Aorta (tissue), 5 donors: ENCODE measurements at regions not wholly inside any gene's neighbourhood (a gene's known extent, or its start where the extent isn't known, plus 50 kb on each side); places are given as distances from the start of the nearest gene placed in this dataset.

Experiments
- ATAC-seq: fragments of 200-7000 bp; cut with Tn5 transposase; one replicate; pipeline ENCODE4 v1.9.1; 2022; ENCODE audit warnings: moderate library complexity; ENCODE audit not compliant: low FRiP score
- DNase-seq, 2 donors: peaks; one replicate each; pipeline ENCODE4 v3.0.0-alpha.2; 2020
- H3K27ac ChIP-seq, 2 donors: one replicate each; pipeline ENCODE4 v1.5.1; 2013; ENCODE audit warnings: low read length in 2 of 2, mild to moderate bottlenecking in 2 of 2, moderate library complexity in 2 of 2, control low read depth in 1 of 2, inconsistent platforms in 1 of 2, low read depth in 1 of 2
- H3K27me3 ChIP-seq, 2 donors: one replicate each; pipeline ENCODE4 v1.6.1; 2013; ENCODE audit warnings: control low read depth in 1 of 2, low read length in 1 of 2, mild to moderate bottlenecking in 1 of 2, moderate library complexity in 1 of 2; ENCODE audit not compliant: insufficient read depth in 2 of 2, control insufficient read depth in 1 of 2
- H3K36me3 ChIP-seq, 2 donors: one replicate each; pipeline ENCODE4 v1.6.1; 2013; ENCODE audit warnings: control low read depth in 1 of 2, low read length in 1 of 2, mild to moderate bottlenecking in 1 of 2; ENCODE audit not compliant: insufficient read depth in 2 of 2, control insufficient read depth in 1 of 2
- H3K4me1 ChIP-seq, 2 donors: one replicate each; pipeline ENCODE4 v1.6.1; 2013; ENCODE audit warnings: low read length in 2 of 2, control low read depth in 1 of 2, mild to moderate bottlenecking in 1 of 2, moderate library complexity in 1 of 2; ENCODE audit not compliant: insufficient read depth in 2 of 2, control insufficient read depth in 1 of 2
- H3K4me3 ChIP-seq, 2 donors: one replicate each; pipeline ENCODE4 v1.5.1; 2013; ENCODE audit warnings: low read length in 2 of 2, control low read depth in 1 of 2, mild to moderate bottlenecking in 1 of 2
- H3K9me3 ChIP-seq: one replicate; pipeline ENCODE4 v1.6.1; 2013; ENCODE audit warnings: mild to moderate bottlenecking, low read length; ENCODE audit not compliant: control insufficient read depth
- WGBS, 2 donors: extraction: QIAGEN DNeasy Blood & Tissue Kit; methylation state at CpG; one replicate each; pipeline ENCODE4 v1.1.7; 2013; 5-methylcytosine and 5-hydroxymethylcytosine counted together
- intact Hi-C, 2 donors: fragments of 100-400 bp; cut with DNase I; formaldehyde crosslinking; loops; one replicate each; pipeline versions ENCODE4 v1.14.2 to v1.15.0; 2022
- donor health status: healthy with polysubstance abuse.
- donor health status: Bipolar disorder and iron deficiency.
- donor health status: DM: no; HTN: no; CAD: no.
- donor health status: DM: no; HTN: no; CAD: no.
- donor health status: DM: yes; HTN: yes; CAD: no.

DNA sequence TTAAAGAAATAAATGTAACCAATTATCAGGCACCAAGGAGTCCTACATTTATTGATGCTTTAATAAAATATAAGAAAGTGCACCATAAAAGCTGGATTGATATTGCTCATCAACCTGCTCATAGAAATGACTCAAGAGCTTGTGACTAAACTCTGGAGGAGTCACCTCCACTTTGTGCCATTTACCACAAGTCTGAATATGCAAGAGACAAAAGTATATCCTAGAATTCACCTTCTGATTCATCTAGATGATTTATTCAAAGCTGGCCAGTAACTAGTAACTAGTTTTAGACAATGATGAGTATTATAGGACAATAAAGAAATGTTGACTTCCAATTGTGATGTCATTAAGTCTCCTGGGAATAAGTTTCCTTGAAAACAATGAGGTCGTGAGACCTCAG lies 146.0 kb upstream of the SOX11 start:
- H3K9me3 ChIP-seq: peaks cover 3% of the 10 kb centered on the region
- no peaks in the 10 kb centered on the region for H3K27me3 ChIP-seq
- intact Hi-C loops: no loop called here
- DNase-seq: no peak
- H3K27ac ChIP-seq: no peak overlapping the region
- no peak overlapping the region for H3K4me3 ChIP-seq
- 84 to 89% methylated on average over 1 of the region's 1 CpG for WGBS, 2 donors
- ATAC-seq: no peak
- H3K36me3 ChIP-seq: no peaks in the 10 kb centered on the region
- H3K4me1 ChIP-seq: no peaks in the 10 kb centered on the region

DNA sequence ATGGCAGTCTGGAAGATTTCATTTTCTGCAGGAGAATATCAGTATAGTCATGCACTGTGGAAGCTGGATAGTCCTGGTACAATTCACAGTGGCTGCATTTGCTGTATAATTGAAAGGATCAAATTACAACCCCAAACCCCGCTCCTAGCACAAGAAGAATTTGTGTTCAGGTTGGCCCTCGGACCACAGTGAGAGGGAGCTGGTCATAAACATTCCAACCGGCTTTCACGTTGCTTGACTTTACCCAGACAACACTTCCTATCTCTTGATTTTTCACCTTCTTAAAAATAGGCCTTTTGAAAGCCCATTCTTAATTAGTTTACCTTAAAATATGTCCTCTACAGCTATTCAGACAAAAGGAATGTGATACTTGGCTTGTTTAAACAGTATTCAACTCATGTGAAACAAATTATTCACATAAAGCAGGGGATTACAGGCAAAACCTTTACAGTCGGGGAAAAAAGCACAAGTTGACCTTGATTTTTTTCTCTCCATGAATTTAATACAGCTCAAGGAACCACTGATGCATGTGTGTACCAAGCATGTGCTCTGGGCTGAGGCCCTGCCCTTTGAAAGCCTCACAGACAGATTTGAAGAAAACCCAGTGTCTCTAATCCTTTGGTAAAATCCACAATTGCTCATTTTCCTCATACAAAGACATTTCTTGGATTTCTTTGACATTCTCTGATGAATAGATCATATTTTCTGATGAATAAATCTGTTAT lies 143.0 kb upstream of the SOX11 start:
- Histone ChIP-seq H3K27me3 (no peaks in the 10 kb centered on the region), H3K4me3 (no peak overlapping the region), H3K27ac (no peak overlapping the region), H3K4me1 (no peaks in the 10 kb centered on the region), H3K36me3 (no peaks in the 10 kb centered on the region), H3K9me3 (peaks cover 3% of the 10 kb centered on the region)
- no peak for ATAC-seq
- intact Hi-C loops: no loop called here
- 46 to 62% methylated on average over 5 of the region's 5 CpGs for WGBS, 2 donors
- DNase-seq: no peak

DNA sequence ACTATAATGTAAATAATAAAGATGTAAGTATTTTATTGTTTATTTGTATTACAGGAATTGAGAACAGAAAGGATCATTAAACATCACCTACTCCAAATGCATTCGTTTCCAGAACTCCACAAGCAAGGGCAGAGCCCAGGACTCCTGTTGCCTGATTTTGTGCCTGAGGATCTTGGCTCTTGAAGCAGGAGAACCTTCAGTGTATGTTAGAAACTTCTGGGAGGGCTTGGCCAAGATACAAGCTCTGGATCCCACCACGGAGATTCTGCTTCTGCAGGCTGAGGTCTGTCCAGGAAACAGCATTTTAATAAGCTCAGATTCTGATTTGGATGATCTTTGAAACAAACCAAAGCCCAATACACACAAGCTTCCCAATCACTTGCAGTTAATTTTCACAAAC lies 142.4 kb upstream of the SOX11 start:
- no peaks in the 10 kb centered on the region for H3K4me1 ChIP-seq
- ATAC-seq (no peak), DNase-seq (no peak)
- WGBS, 2 donors: 43 to 51% methylated on average over 2 of the region's 2 CpGs
- H3K36me3 ChIP-seq: no peaks in the 10 kb centered on the region
- H3K27ac ChIP-seq: no peak overlapping the region
- no peaks in the 10 kb centered on the region for H3K9me3 ChIP-seq
- intact Hi-C loops: no loop called here
- H3K4me3 ChIP-seq: no peak overlapping the region
- H3K27me3 ChIP-seq: no peaks in the 10 kb centered on the region

DNA sequence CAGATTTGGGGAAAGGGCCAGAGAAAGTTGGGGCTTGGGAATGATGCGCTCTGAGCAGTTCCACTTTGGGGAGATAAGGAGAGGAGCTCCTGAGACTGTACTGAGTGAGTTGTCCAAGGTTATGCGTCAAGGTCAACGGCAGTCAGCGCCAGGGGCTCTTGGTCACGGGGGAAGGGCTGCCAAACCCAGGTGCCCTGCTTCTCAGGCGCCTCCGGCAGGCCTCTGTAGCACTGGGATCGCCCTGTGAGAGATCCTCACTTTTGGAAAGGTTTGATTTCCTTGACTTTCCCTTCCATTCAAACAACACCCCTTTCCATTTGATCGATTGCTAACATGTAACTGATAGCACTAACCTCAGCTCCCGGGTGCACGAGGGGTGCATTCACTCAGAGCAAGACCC lies 136.5 kb upstream of the SOX11 start:
- WGBS, 2 donors: 89 to 92% methylated on average over 11 of the region's 11 CpGs
- intact Hi-C loops: no loop called here
- Histone ChIP-seq H3K27me3 (no peaks in the 10 kb centered on the region), H3K9me3 (no peaks in the 10 kb centered on the region), H3K36me3 (no peaks in the 10 kb centered on the region), H3K27ac (no peak overlapping the region), H3K4me3 (no peak overlapping the region), H3K4me1 (no peaks in the 10 kb centered on the region)
- peak; percentile 19 for ATAC-seq
- no peak for DNase-seq

DNA sequence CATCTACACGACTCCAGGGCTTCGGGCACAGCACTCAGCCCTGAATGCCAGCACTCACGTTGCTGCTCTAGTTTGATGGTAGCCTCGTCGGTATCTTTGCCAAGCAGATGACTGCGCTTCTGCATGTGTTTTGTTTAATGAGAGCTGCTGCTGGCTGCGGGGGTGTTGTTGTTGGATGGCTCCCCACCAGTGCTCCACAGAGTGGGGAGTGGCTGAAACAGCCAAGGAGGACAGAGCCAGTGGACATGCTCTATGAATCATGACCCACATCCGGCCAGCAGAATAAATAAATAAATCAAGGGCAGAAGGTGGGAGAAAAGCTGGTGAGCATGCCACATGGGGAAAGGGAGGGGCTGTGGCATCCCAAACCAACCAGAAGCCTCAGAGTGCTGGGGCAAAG lies 131.2 kb upstream of the SOX11 start:
- intact Hi-C loops: no loop called here
- Histone ChIP-seq H3K4me3 (no peak overlapping the region), H3K27me3 (no peaks in the 10 kb centered on the region), H3K9me3 (no peaks in the 10 kb centered on the region), H3K36me3 (no peaks in the 10 kb centered on the region), H3K4me1 (no peaks in the 10 kb centered on the region), H3K27ac (no peak overlapping the region)
- 0 to 7% methylated on average over 8 of the region's 8 CpGs for WGBS, 2 donors
- DNase-seq (peak in 1 of 2 donors; percentile 53), ATAC-seq (peak; percentile 65)

DNA sequence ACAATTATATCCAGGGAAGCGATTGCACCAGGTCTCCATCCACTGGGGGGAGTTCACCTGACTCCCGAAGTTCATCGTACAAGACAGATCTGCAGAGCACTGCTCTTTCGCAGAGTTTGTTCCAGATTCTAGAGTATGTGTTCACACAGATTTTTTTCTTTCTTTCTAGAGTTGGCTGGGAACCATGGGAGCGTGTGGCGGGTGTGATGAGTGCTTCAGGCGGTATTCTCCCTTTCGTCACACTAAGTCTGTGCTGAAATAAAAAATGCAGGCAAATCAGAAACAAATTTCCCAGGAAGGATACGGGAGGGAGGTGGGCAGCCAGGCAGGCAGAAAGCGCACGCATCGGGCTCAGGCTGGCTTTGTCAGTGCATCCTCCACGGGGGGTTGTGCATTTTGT lies 129.8 kb upstream of the SOX11 start:
- ATAC-seq: no peak
- no peaks in the 10 kb centered on the region for H3K36me3 ChIP-seq
- WGBS, 2 donors: 68 to 70% methylated on average over 13 of the region's 13 CpGs

DNA sequence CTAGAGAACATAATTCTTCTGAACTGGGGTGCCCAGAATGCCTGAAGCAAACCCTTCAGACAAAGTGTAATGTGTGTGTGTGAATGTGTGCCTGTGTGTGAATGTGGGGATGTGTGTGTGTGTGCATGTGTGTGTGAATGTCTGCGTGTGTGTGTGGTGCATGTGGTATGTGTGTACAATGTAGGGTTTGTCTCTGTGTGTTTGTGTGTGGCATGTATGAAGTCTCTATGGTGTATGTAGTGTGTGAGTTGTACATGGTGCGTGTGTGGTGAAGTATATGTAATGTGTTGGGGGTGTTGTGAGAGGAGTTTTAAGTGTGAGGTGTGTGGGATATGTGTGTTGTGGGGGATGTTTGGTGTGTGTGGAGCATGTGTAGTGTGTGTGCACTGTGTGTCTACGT lies 129.3 kb upstream of the SOX11 start:
- DNase-seq: no peak
- Histone ChIP-seq H3K4me3 (no peak overlapping the region), H3K27ac (no peak overlapping the region), H3K4me1 (no peaks in the 10 kb centered on the region), H3K36me3 (no peaks in the 10 kb centered on the region), H3K9me3 (no peaks in the 10 kb centered on the region), H3K27me3 (no peaks in the 10 kb centered on the region)
- ATAC-seq: no peak
- intact Hi-C loops: no loop called here
- WGBS, 2 donors: 94 to 95% methylated on average over 3 of the region's 3 CpGs

More for the DNA sequence above, 129.8 kb upstream of the SOX11 start:
- Histone ChIP-seq H3K4me3 (no peak overlapping the region), H3K27ac (no peak overlapping the region), H3K4me1 (no peaks in the 10 kb centered on the region), H3K27me3 (no peaks in the 10 kb centered on the region), H3K9me3 (no peaks in the 10 kb centered on the region)
- DNase-seq: no peak
- intact Hi-C loops: no loop called here

DNA sequence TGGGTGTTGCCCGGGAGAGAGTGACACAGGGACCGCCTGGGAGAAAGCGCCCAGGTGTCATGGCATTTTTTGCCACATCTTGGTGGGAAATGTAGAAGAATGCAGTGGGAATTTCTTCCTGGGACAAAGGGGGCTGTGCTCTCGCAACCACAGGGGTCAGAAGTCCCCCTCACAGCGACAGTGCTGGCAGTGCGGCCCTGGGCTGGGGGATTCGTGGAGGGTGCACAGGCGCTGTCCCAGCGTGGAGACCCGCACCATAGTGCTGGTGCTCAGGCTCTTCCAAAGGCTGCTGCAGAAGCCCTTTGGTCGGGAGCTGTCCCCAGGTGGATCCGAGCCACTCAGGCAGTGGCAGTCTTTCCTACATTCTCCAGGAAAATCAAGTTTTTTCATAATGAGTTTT lies 128.8 kb upstream of the SOX11 start:
- no peak for ATAC-seq
- H3K9me3 ChIP-seq: no peaks in the 10 kb centered on the region
- no peak for DNase-seq
- WGBS, 2 donors: 85 to 86% methylated on average over 12 of the region's 12 CpGs
- no peaks in the 10 kb centered on the region for H3K36me3 ChIP-seq
- no peaks in the 10 kb centered on the region for H3K4me1 ChIP-seq
- H3K27me3 ChIP-seq: no peaks in the 10 kb centered on the region
- intact Hi-C loops: no loop called here
- H3K4me3 ChIP-seq: no peak overlapping the region
- no peak overlapping the region for H3K27ac ChIP-seq

DNA sequence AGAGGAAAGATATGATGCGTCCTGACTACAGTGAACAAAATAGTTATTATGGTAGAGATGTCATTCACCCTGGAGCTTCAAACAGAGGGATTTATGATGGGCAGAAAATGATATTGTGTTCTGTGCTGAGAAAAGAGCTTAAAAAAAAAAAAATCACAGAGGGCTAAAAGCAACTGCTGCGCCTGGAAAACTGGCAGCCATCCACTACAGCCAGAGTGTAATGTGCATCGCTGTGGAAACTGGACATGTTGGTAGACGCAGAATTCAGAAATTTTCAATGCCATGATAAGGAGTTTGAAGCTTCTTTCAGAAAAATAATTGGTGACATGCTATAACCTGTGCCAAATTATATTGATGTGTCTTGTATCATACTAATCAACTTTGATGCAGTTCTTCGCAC lies 122.9 kb upstream of the SOX11 start:
- peaks cover 2% of the 10 kb centered on the region for H3K9me3 ChIP-seq
- H3K27ac ChIP-seq: no peak overlapping the region
- ATAC-seq (no peak), DNase-seq (no peak)
- 52 to 58% methylated on average over 5 of the region's 5 CpGs for WGBS, 2 donors
- no peaks in the 10 kb centered on the region for H3K36me3 ChIP-seq
- intact Hi-C loops: no loop called here
- H3K4me3 ChIP-seq: no peak overlapping the region
- H3K27me3 ChIP-seq: no peaks in the 10 kb centered on the region
- H3K4me1 ChIP-seq: no peaks in the 10 kb centered on the region
